Activated gamma-delta T cell treated with anti-CD3 and anti-CD28 coated beads, Interleukin-2, amount 50 U/mL, for 16 hours (primary cell): ENCODE measurements at regions not wholly inside any gene's neighbourhood (a gene's known extent, or its start where the extent isn't known, plus 50 kb on each side); places are given as distances from the start of the nearest gene placed in this dataset.

Experiments used
- DNase-seq: peaks from one replicate; pipeline ENCODE4 v3.0.0-alpha.2; 2020; ENCODE audit warnings: low read depth

GRCh38 chr6:39992861-39993622 lies 58.8 kb upstream of the MOCS1 start:
- DNase-seq, result no peak
